SK-N-MC (cell line): ENCODE measurements at regions not wholly inside any gene's neighbourhood (a gene's known extent, or its start where the extent isn't known, plus 50 kb on each side); places are given as distances from the start of the nearest gene placed in this dataset.

Experiments
- DNase-seq: peaks from one replicate; pipeline ENCODE4 v3.0.0-alpha.2; 2011; ENCODE audit warnings: low read depth, low spot score
- H3K27ac ChIP-seq: fragments of 200-600 bp; sonication (generic); 2 replicates; pipeline ENCODE4 v1.5.1; 2016; ENCODE audit warnings: mixed run types
- H3K36me3 ChIP-seq: fragments of 200-600 bp; sonication (generic); 2 replicates; pipeline ENCODE4 v1.6.1; 2017; ENCODE audit warnings: antibody characterized with exemption, low read length, mixed read lengths; ENCODE audit not compliant: insufficient read depth
- H3K4me3 ChIP-seq: fragments of 200-600 bp; sonication (generic); 2 replicates; pipeline ENCODE4 v1.5.1; 2016
- H3K9ac ChIP-seq: fragments of 200-600 bp; sonication (generic); 2 replicates; pipeline ENCODE4 v1.8.0; 2017; ENCODE audit warnings: mixed run types, mixed read lengths; ENCODE audit not compliant: insufficient read length
- H3K9me3 ChIP-seq: fragments of 200-600 bp; sonication (generic); 2 replicates; pipeline ENCODE4 v1.6.1; 2017; ENCODE audit warnings: low read depth, mild to moderate bottlenecking, antibody characterized with exemption, low read length, moderate library complexity, mixed read lengths
- EZH2 ChIP-seq: fragments of 200-600 bp; sonication (generic); IDR thresholded peaks from one replicate; pipeline ENCODE4 v1.6.1; 2017; ENCODE audit warnings: antibody characterized with exemption
- FOXP2 ChIP-seq: optimal IDR thresholded peaks from 2 replicates; pipeline ENCODE3; 2011; ENCODE audit warnings: mild to moderate bottlenecking, moderate library complexity; ENCODE audit not compliant: insufficient read depth; ENCODE audit errors: extremely low read length, control extremely low read depth
- POLR2AphosphoS5 ChIP-seq: IDR thresholded peaks from 2 replicates; pipeline ENCODE4 v1.6.1; 2012; ENCODE audit warnings: mild to moderate bottlenecking, low read depth, low read length, borderline replicate concordance

DNA sequence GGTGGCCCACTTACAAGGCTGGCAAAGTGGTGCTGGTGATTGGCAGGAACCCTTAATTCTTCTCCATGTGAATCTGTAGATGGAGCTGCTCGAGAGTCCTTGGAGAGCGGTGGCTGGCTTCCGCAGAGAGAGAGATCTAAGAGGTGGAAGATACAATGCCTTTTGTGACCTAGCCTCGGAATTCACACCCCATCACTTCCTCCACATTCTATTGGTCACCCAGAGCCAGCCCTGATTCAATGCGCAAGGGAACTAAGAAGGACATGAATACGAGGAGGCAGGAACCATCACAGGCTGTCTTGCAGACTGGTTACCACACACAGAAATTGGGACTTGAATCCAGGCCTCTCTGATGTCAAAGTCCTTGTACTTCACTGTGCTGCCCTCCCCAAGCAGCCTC, 128.9 kb upstream of the PROKR2 start:
- Histone ChIP-seq H3K27ac (no peak overlapping the region), H3K9me3 (no peaks in the 10 kb centered on the region), H3K36me3 (no peaks in the 10 kb centered on the region), H3K4me3 (no peak overlapping the region), H3K9ac (no peak overlapping the region)
- DNase-seq: no peak
- TF ChIP-seq EZH2 (no peak), FOXP2 (no peak)

DNA sequence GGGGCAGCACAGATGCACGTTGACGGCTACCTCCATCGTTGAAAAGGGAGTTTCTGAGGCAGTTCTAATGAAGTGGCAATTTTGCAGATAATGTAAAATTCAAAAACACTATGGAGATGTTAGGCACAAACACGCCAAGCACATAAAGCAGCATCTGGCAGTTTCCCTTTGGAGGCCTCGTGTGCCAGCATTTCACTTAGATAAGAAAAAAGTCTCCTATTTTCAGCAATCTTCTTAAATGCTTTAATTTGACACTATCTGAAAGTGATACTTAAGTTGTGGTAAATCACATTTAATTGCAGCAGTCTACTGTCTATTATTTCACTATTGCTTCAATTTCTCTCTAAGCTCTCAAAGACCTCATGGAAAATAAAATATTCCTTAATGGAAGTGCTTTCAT, 125.3 kb upstream of the PROKR2 start:
- H3K27ac ChIP-seq: no peak overlapping the region
- TF ChIP-seq EZH2: no peak
- TF ChIP-seq POLR2AphosphoS5: no peak
- TF ChIP-seq FOXP2: no peak
- H3K9ac ChIP-seq: no peak overlapping the region
- H3K4me3 ChIP-seq: no peak overlapping the region
- H3K36me3 ChIP-seq: no peaks in the 10 kb centered on the region
- DNase-seq: no peak
- H3K9me3 ChIP-seq: no peaks in the 10 kb centered on the region

DNA sequence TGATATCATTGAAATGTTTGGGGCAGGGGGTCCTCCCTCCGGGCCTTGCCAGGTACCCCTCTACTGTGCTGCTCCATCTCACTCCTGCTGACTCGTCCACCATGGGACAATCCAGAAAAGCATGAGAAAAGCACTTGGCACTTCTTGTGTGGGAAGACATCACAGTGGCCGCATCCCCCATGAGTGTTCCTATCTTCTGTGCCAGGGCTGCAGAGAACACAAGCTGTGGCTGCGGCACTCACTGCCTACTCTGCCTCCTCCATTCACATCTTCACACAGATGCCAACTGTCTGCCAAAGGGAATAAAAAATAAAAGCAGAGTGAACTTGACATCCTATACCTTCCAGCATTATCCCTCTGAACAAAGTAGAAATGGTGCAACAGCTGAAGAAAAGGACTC, 117.4 kb upstream of the PROKR2 start:
- H3K4me3 ChIP-seq: no peak overlapping the region
- H3K9ac ChIP-seq: no peak overlapping the region
- no peak overlapping the region for H3K27ac ChIP-seq
- no peak for DNase-seq
- H3K36me3 ChIP-seq: no peaks in the 10 kb centered on the region
- H3K9me3 ChIP-seq: no peaks in the 10 kb centered on the region
- no peak for TF ChIP-seq EZH2
- TF ChIP-seq POLR2AphosphoS5: no peak
- no peak for TF ChIP-seq FOXP2

DNA sequence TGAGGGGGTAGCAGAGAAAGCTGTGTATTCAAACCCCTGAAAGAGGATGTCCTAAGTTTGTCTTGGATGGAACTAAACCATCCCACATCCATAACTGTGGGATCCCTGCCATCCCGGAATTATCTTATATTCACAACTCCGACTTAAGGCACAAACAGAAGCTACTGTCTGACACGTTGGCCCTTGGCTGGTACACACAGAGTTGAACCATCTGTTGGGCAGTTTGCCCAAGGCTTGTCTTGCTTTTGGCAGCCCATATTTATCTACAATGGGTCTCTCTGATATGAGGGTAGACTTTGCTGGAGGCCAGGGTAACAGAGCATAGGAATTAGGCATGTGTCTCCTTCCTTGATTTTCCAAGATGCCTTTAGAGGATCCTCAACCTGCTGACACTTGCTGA, 116.6 kb upstream of the PROKR2 start:
- no peak for DNase-seq
- TF ChIP-seq FOXP2 (no peak), POLR2AphosphoS5 (no peak), EZH2 (no peak)

DNA sequence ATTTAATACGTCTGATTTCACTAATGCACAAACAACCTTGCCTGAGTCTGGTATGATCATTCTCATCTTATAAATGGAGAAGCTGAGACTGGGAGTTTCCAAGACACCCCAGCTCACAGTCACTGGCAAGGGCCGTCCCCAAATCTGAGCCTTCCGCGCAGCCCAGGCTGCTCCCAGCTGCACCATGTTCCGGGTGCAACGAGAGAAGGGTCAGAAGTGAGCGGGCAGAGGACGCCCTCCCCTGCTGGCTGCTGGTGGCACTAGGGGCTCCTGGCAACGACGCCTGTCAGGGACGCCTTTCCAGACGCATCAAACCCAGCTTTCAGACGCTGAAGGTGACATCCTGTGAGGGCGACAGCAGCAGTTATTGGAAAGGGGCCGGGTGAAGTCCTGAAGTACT, 115.3 kb upstream of the PROKR2 start:
- TF ChIP-seq FOXP2 (no peak), EZH2 (no peak), POLR2AphosphoS5 (no peak)
- Histone ChIP-seq H3K9ac (no peak overlapping the region), H3K27ac (no peak overlapping the region), H3K9me3 (no peaks in the 10 kb centered on the region), H3K4me3 (no peak overlapping the region), H3K36me3 (no peaks in the 10 kb centered on the region)
- no peak for DNase-seq

More for the DNA sequence above, 116.6 kb upstream of the PROKR2 start:
- Histone ChIP-seq H3K9me3 (no peaks in the 10 kb centered on the region), H3K36me3 (no peaks in the 10 kb centered on the region), H3K27ac (no peak overlapping the region), H3K9ac (no peak overlapping the region), H3K4me3 (no peak overlapping the region)

DNA sequence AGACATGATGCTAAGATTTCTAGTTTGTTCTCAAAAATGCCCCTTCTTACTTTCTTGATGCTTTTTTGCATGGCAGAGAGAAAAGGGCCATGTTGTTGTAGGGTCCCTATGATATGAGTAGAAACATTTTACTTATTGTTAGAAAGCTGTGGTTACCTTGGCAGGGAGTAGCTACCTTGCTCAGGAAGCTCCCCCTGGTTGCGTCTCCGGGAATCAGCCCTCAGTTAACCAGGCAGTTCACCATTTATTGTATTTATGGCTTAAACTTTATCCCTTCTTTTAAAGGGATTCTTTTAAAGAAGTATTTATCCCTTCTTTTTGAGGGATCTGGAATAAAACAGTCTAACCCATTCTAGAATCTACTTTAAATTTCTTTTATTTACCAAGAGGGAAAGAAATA, 113.9 kb upstream of the PROKR2 start:
- TF ChIP-seq FOXP2 (no peak), EZH2 (no peak), POLR2AphosphoS5 (no peak)

DNA sequence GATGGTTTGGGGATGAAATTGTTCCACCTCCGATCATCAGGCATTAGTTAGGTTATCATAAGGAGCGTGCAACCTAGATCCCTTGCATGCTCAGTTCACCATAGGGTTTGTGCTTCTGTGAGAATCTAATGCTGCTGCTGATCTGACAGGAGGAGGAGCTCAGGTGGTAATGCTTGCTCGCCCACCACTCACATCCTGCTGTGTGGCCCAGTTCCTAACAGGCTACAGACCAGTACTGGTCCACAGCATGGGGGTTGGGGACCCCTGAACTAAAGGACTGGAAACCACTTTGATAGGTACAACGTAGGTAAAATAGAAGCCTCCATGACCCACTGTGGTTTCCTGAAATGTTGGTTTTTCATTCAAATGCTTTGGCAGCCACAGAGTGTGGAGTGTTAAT, 109.3 kb upstream of the PROKR2 start:
- Histone ChIP-seq H3K9me3 (no peaks in the 10 kb centered on the region), H3K27ac (no peak overlapping the region), H3K4me3 (no peak overlapping the region), H3K36me3 (no peaks in the 10 kb centered on the region), H3K9ac (no peak overlapping the region)
- DNase-seq: no peak
- TF ChIP-seq POLR2AphosphoS5 (no peak), EZH2 (no peak), FOXP2 (no peak)

More for the DNA sequence above, 113.9 kb upstream of the PROKR2 start:
- H3K27ac ChIP-seq: no peak overlapping the region
- no peak for DNase-seq
- no peaks in the 10 kb centered on the region for H3K36me3 ChIP-seq
- no peaks in the 10 kb centered on the region for H3K9me3 ChIP-seq
- H3K4me3 ChIP-seq: no peak overlapping the region
- no peak overlapping the region for H3K9ac ChIP-seq

DNA sequence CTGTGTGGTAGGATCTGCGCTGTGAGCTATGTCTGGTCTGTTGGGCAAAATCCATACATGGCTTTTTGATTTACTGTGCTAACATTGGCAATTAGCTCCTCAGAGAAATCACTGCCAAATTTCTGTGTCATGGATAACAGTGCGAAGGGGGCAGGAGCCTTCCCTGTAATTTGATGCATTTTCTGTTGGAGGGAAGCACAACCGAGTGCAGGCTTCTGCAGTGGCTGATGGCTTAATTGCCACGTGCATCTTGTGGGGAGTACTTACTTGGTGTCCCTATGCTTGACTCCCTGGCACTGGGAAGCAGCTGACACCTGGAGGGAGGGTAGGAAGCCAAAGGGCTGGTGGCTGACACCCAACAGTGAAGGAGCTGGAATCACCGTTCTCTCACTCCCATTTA, 99.3 kb upstream of the PROKR2 start:
- no peak overlapping the region for H3K27ac ChIP-seq
- no peak for DNase-seq
- no peak overlapping the region for H3K9ac ChIP-seq
- H3K4me3 ChIP-seq: no peak overlapping the region
- no peaks in the 10 kb centered on the region for H3K9me3 ChIP-seq
- no peak for TF ChIP-seq EZH2
- no peak for TF ChIP-seq POLR2AphosphoS5
- no peaks in the 10 kb centered on the region for H3K36me3 ChIP-seq

DNA sequence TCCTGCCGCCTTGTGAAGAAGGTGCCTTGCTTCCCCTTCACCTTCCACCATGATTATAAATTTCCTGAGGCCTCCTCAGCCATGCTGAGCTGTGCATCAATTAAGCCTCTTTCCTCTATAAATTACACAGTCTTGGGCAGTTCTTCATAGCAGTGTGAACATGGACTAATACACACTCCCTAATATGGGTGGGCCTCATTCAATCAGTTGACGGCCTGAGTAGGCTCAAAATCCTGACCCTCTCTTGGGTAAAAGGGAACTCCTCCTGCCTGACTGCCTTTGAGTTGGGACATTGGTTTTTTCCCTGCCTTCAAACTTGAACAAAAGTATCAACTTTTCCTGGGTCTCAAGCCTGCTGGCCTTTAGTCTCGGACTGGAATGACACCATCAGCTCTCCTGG, 96.6 kb upstream of the PROKR2 start:
- H3K9me3 ChIP-seq: no peaks in the 10 kb centered on the region
- no peak for TF ChIP-seq FOXP2
- no peak for TF ChIP-seq EZH2
- TF ChIP-seq POLR2AphosphoS5: no peak
- no peak overlapping the region for H3K27ac ChIP-seq
- no peak overlapping the region for H3K4me3 ChIP-seq
- DNase-seq: no peak
- H3K36me3 ChIP-seq: no peaks in the 10 kb centered on the region
- no peak overlapping the region for H3K9ac ChIP-seq

DNA sequence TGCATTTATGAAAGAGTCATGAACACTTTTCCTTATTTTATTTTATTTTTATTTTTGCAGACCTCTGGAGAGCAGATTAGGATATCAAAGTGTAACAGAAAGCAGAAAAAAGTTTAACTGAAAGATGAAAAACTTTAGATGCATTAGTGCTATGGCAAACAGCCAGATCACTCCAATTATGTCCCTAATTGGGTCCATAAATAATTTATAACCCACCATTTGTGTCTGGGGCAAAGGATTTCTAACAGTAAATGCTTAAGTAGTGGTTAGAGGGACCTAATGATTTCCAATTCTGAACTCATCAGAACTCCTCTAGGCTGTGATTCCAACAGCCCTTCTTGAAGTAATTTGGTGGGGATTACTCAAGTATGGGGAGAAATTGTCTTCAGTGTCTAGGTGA, 93.7 kb upstream of the PROKR2 start:
- H3K9ac ChIP-seq: no peak overlapping the region
- H3K36me3 ChIP-seq: no peaks in the 10 kb centered on the region
- no peak overlapping the region for H3K4me3 ChIP-seq
- H3K27ac ChIP-seq: no peak overlapping the region
- no peaks in the 10 kb centered on the region for H3K9me3 ChIP-seq
- TF ChIP-seq EZH2 (no peak), FOXP2 (no peak), POLR2AphosphoS5 (no peak)
- DNase-seq: peak; percentile 12
